Karpas-422 (cell line): ENCODE measurements at regions not wholly inside any gene's neighbourhood (a gene's known extent, or its start where the extent isn't known, plus 50 kb on each side); places are given as distances from the start of the nearest gene placed in this dataset.
"Not testable (repeated sequence)": the region's sequence is repeated elsewhere in the genome, so short reads cannot be mapped to it uniquely, and the experiment has no call there.

ENCODE experiments used
- DNase-seq: peaks from one replicate; pipeline ENCODE4 v3.0.0-alpha.2; 2015
- H2AFZ ChIP-seq: fragments of 200-600 bp; sonication (generic); 2 replicates; pipeline ENCODE4 v1.6.1; 2014; ENCODE audit warnings: antibody characterized with exemption, low read length, mixed read lengths
- H3K27ac ChIP-seq: fragments of 200-600 bp; sonication (generic); 2 replicates; pipeline ENCODE4 v1.5.1; 2014; ENCODE audit warnings: mild to moderate bottlenecking, low read length, moderate library complexity
- H3K27me3 ChIP-seq: fragments of 200-600 bp; sonication (generic); 2 replicates; pipeline ENCODE4 v1.6.1; 2014; ENCODE audit warnings: low read length, mixed read lengths
- H3K36me3 ChIP-seq: fragments of 200-600 bp; sonication (generic); 2 replicates; pipeline ENCODE4 v1.6.1; 2014; ENCODE audit warnings: low read length, mixed read lengths; ENCODE audit not compliant: insufficient read depth
- H3K4me1 ChIP-seq: fragments of 200-600 bp; sonication (generic); 2 replicates; pipeline ENCODE4 v1.6.1; 2014; ENCODE audit warnings: mild to moderate bottlenecking, low read length, mixed read lengths
- H3K4me2 ChIP-seq: fragments of 200-600 bp; sonication (generic); 2 replicates; pipeline ENCODE4 v1.6.1; 2014; ENCODE audit warnings: low read length, low read depth, mild to moderate bottlenecking; ENCODE audit not compliant: poor library complexity, severe bottlenecking
- H3K4me3 ChIP-seq: fragments of 200-600 bp; sonication (generic); 2 replicates; pipeline ENCODE4 v1.5.1; 2014; ENCODE audit warnings: mild to moderate bottlenecking, antibody characterized with exemption, low read length, mixed read lengths
- H3K79me2 ChIP-seq: fragments of 200-600 bp; sonication (generic); 2 replicates; pipeline ENCODE4 v1.6.1; 2014; ENCODE audit warnings: mild to moderate bottlenecking, low read length, mixed read lengths
- H3K9ac ChIP-seq: fragments of 200-600 bp; sonication (generic); 2 replicates; pipeline ENCODE4 v1.6.0; 2014; ENCODE audit warnings: low read length
- H3K9me2 ChIP-seq: fragments of 200-600 bp; sonication (generic), shearing (Covaris generic); replicated peaks from 2 replicates; pipeline ENCODE4 v1.6.0; 2014; ENCODE audit warnings: mild to moderate bottlenecking, low read length, moderate library complexity; ENCODE audit not compliant: insufficient read depth
- H3K9me3 ChIP-seq: fragments of 300-700, 200-600 bp; sonication (generic); 2 replicates; pipeline ENCODE4 v1.6.1; 2014; ENCODE audit warnings: low read length, mixed read lengths
- H4K20me1 ChIP-seq: fragments of 200-600 bp; sonication (generic); 2 replicates; pipeline ENCODE4 v1.6.1; 2014; ENCODE audit warnings: mild to moderate bottlenecking, antibody characterized with exemption, low read length, low read depth; ENCODE audit not compliant: insufficient read depth

DNA sequence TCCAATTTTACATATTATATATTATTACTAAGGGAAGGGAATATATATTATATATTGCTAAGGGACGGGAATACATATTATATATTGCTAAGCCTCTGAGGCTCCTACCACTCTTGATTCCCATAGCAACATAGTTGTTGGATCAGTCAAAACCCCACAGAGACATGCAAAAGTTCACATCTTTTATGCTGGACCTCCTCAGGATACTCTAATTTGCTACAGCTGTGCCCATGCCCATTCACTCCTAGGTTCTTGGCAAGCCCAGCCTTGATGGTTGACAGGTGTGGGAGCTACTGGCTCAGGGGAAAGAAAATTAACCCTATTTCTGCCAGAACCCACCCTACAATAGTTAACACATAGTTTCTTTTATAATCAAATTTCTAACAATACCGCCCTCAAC lies 84.6 kb upstream of the POMZP3 start:
- not testable (repeated sequence) for H3K79me2 ChIP-seq, DNase-seq, H3K9ac ChIP-seq

GRCh38 chr7:76709703-76710102 lies 82.6 kb upstream of the POMZP3 start:
- H3K4me1 ChIP-seq, H4K20me1 ChIP-seq, H3K4me2 ChIP-seq, H3K36me3 ChIP-seq, H2AFZ ChIP-seq, H3K27me3 ChIP-seq, DNase-seq, H3K9me3 ChIP-seq, H3K4me3 ChIP-seq, H3K79me2 ChIP-seq, H3K9me2 ChIP-seq, H3K9ac ChIP-seq, H3K27ac ChIP-seq: not testable (repeated sequence)

More for the DNA sequence above, 84.6 kb upstream of the POMZP3 start:
- not testable (repeated sequence) for H4K20me1 ChIP-seq, H3K4me3 ChIP-seq, H2AFZ ChIP-seq, H3K4me2 ChIP-seq, H3K9me3 ChIP-seq, H3K27me3 ChIP-seq, H3K9me2 ChIP-seq, H3K27ac ChIP-seq, H3K4me1 ChIP-seq, H3K36me3 ChIP-seq

- H3K27ac ChIP-seq, H4K20me1 ChIP-seq, H3K9me3 ChIP-seq, H3K36me3 ChIP-seq, H3K9me2 ChIP-seq, H3K9ac ChIP-seq, H2AFZ ChIP-seq, H3K4me1 ChIP-seq, H3K79me2 ChIP-seq, H3K4me3 ChIP-seq, H3K27me3 ChIP-seq, H3K4me2 ChIP-seq, DNase-seq: not testable (repeated sequence)
Measured at GRCh38 chr7:76708446-76708845, 81.4 kb upstream of the POMZP3 start.

- H2AFZ ChIP-seq, H3K36me3 ChIP-seq, H3K4me1 ChIP-seq, H3K27ac ChIP-seq, H3K9ac ChIP-seq, H3K9me3 ChIP-seq, H3K79me2 ChIP-seq, H3K9me2 ChIP-seq, H3K4me3 ChIP-seq, DNase-seq, H4K20me1 ChIP-seq, H3K4me2 ChIP-seq, H3K27me3 ChIP-seq: not testable (repeated sequence)
Measured at GRCh38 chr7:76703815-76704214, 76.7 kb upstream of the POMZP3 start.

DNA sequence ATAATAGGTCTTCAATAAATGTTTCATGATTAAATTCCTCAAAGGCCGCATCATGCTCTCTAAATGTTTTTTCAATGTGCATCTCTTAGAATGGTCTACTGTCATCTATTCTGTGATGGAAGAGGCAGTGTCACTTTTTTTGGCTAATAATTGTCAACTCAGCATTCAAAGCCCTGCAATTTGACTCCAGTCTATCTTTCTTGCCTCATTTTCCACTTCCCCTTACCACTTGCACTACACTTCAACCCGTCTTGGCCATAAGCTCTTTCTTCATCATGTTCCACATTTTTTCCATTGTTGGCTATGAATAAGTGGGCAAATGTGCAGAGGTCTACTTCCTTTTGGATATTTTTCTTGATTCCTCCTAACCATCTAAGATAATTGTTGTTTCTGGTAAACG lies 59.2 kb upstream of the POMZP3 start:
- H3K9ac ChIP-seq = not testable (repeated sequence)

GRCh38 chr7:76684737-76685136 lies 57.7 kb upstream of the POMZP3 start:
- not testable (repeated sequence) for DNase-seq, H3K79me2 ChIP-seq, H3K27ac ChIP-seq, H3K27me3 ChIP-seq, H3K9ac ChIP-seq, H3K9me3 ChIP-seq, H3K9me2 ChIP-seq, H2AFZ ChIP-seq, H3K4me2 ChIP-seq, H3K4me1 ChIP-seq, H3K4me3 ChIP-seq, H4K20me1 ChIP-seq, H3K36me3 ChIP-seq

More for the DNA sequence above, 59.2 kb upstream of the POMZP3 start:
- DNase-seq, H3K4me3 ChIP-seq, H3K27me3 ChIP-seq, H3K36me3 ChIP-seq, H3K9me3 ChIP-seq, H3K27ac ChIP-seq, H3K4me1 ChIP-seq, H3K4me2 ChIP-seq, H4K20me1 ChIP-seq, H3K9me2 ChIP-seq, H2AFZ ChIP-seq, H3K79me2 ChIP-seq: not testable (repeated sequence)

DNA sequence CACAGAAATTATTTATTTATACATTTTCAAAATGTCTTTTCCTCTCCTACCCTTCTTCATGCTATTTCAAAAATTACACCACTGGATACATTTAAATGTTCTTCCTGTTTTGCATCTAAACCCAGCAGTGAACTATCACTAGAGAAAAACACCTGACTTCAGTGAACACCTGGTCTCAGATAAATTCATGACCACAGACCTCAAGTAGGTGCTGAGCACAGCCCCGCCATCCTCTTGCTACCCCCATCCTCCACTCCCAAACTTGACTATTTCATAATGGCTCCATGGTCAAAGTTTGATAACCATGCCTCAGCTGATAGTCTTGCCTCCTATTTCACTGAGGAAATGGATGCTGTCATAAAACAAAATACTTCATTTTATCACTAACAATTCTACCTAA lies 56.6 kb upstream of the POMZP3 start:
- DNase-seq, H2AFZ ChIP-seq, H4K20me1 ChIP-seq: not testable (repeated sequence)

DNA sequence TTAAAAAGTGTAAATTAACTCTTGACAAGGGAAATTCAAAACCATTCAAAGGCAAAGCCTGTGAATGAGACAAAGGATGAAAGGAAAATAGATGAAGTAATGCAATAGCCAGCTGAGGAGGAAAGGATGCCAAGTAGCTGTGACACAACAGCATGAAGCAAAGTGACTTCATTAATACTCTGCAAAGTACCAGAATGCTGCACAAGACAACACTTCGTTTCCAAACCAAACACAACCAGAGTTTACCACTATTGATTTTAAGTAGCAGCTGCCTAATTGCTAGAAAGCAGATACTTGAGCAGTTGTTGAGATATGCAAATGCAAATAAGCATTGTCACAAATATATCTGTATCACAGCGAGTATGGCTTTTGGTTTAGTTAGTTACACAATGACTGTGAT lies 54.7 kb upstream of the POMZP3 start:
- not testable (repeated sequence) for H3K9ac ChIP-seq, H3K9me3 ChIP-seq, H2AFZ ChIP-seq, H3K9me2 ChIP-seq, H3K4me3 ChIP-seq, DNase-seq, H3K36me3 ChIP-seq, H3K27ac ChIP-seq, H3K27me3 ChIP-seq, H4K20me1 ChIP-seq, H3K4me1 ChIP-seq, H3K4me2 ChIP-seq, H3K79me2 ChIP-seq

More for the DNA sequence above, 56.6 kb upstream of the POMZP3 start:
- not testable (repeated sequence) for H3K36me3 ChIP-seq, H3K9ac ChIP-seq, H3K27ac ChIP-seq, H3K9me3 ChIP-seq, H3K4me2 ChIP-seq, H3K9me2 ChIP-seq, H3K79me2 ChIP-seq, H3K4me1 ChIP-seq, H3K4me3 ChIP-seq, H3K27me3 ChIP-seq

GRCh38 chr7:76679174-76679573 lies 52.1 kb upstream of the POMZP3 start:
- peaks cover 12% of the 10 kb centered on the region for H3K4me1 ChIP-seq
- not testable (repeated sequence) for H3K9me3 ChIP-seq, H3K9ac ChIP-seq, H3K79me2 ChIP-seq, H3K4me2 ChIP-seq, H4K20me1 ChIP-seq, H3K27me3 ChIP-seq, DNase-seq, H2AFZ ChIP-seq, H3K4me3 ChIP-seq, H3K36me3 ChIP-seq, H3K9me2 ChIP-seq, H3K27ac ChIP-seq
